ENCODE measurements at regions not wholly inside any gene's neighbourhood (a gene's known extent, or its start where the extent isn't known, plus 50 kb on each side); places are given as distances from the start of the nearest gene placed in this dataset.

DNA sequence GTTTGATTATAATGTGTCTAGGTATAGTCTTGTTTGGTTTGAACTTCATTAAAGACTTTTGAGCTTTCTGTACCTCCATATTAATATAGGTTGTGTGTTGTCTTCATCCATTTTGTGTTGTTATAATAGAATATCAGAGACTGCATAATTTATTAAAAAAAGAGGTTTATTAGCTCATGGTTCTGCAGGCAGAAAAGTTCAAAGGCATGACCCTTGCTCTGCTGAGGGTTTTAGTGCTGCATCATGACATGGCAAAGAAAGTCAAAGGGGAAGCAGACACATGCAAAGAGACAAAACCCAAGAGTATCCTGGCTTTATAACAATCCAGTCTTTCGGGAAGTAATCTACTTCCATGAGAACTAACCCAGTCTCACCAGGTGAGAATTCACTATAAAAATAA, 358.2 kb downstream of the EDEM1 start:
- Histone ChIP-seq H3K9me3 (replicated peaks; ENCODE audit: control insufficient read depth, insufficient read depth, low read length) (peaks cover under 1% of the 10 kb centered on the region), H3K79me2 (ENCODE audit: control insufficient read depth, insufficient read depth, low read length) (no peaks in the 10 kb centered on the region), H3K9ac (replicated peaks; ENCODE audit: extremely low read depth, insufficient read depth, low read length) (no peak overlapping the region), H3K27me3 (ENCODE audit: control insufficient read depth in 2 of 2, insufficient read depth in 2 of 2, low read length in 2 of 2) (no peaks in the 10 kb centered on the region), H3K4me1 (ENCODE audit: control insufficient read depth, extremely low read depth, insufficient read depth, low read length) (no peaks in the 10 kb centered on the region), H3K27ac (ENCODE audit: insufficient read depth, low read depth, low read length) (no peak overlapping the region), H4K20me1 (replicated peaks; ENCODE audit: control insufficient read depth, extremely low read depth, insufficient read depth, low read length) (no peaks in the 10 kb centered on the region), H3K9me1 (replicated peaks; ENCODE audit: control insufficient read depth, extremely low read depth, insufficient read depth, low read length) (no peaks in the 10 kb centered on the region), H3K4me2 (ENCODE audit: insufficient read depth, low read length) (no peak overlapping the region), H3K4me3 (replicated peaks in 1 of 3; ENCODE audit: insufficient read depth in 1 of 3, low read depth in 1 of 3, low read length in 3 of 3) (no peak overlapping the region), H2AFZ (ENCODE audit: low read depth, low read length) (no peak overlapping the region), H3K36me3 (ENCODE audit: control insufficient read depth in 2 of 2, extremely low read depth in 1 of 2, insufficient read depth in 2 of 2, low read length in 2 of 2) (no peaks in the 10 kb centered on the region)
- intact Hi-C loops (cut with micrococcal nuclease) = no loop called here
- ChIA-PET POLR2A (no interaction called here), CTCF (no interaction called here)
- BruUV-seq (replicated peaks) = no TSS peak
- TF ChIP-seq POLR2A (IDR thresholded peaks at IDR 0.05; ENCODE audit: low read depth, low read length) = no peak
- no peak for TF ChIP-seq FOS (IDR thresholded peaks at IDR 0.05; ENCODE audit: borderline replicate concordance, insufficient read depth, low read length)
- TF ChIP-seq, protein P1, sequence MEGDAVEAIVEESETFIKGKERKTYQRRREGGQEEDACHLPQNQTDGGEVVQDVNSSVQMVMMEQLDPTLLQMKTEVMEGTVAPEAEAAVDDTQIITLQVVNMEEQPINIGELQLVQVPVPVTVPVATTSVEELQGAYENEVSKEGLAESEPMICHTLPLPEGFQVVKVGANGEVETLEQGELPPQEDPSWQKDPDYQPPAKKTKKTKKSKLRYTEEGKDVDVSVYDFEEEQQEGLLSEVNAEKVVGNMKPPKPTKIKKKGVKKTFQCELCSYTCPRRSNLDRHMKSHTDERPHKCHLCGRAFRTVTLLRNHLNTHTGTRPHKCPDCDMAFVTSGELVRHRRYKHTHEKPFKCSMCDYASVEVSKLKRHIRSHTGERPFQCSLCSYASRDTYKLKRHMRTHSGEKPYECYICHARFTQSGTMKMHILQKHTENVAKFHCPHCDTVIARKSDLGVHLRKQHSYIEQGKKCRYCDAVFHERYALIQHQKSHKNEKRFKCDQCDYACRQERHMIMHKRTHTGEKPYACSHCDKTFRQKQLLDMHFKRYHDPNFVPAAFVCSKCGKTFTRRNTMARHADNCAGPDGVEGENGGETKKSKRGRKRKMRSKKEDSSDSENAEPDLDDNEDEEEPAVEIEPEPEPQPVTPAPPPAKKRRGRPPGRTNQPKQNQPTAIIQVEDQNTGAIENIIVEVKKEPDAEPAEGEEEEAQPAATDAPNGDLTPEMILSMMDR (IDR thresholded peaks at IDR 0.05; ENCODE audit: extremely low read depth in 1 of 2, insufficient read depth in 1 of 2, low read depth in 1 of 2, low read length in 2 of 2) = no peak
- no peak for TF ChIP-seq JUN (IDR thresholded peaks at IDR 0.05; ENCODE audit: borderline replicate concordance, insufficient read depth, insufficient read length, low read depth)
- TF ChIP-seq MYC (IDR thresholded peaks at IDR 0.05; ENCODE audit: low read depth, low read length) = no peak
- no peak for TF ChIP-seq POLR2AphosphoS5 (IDR thresholded peaks at IDR 0.05; ENCODE audit: insufficient read depth, low read depth, low read length)
- TF ChIP-seq EZH2 (IDR thresholded peaks at IDR 0.05; ENCODE audit: borderline replicate concordance, low read depth, low read length, severe bottlenecking) = no peak
- TF ChIP-seq GATA2 (IDR thresholded peaks at IDR 0.05; ENCODE audit: insufficient read depth, insufficient read length, low read depth, low read length) = no peak
- TF ChIP-seq, protein P2, sequence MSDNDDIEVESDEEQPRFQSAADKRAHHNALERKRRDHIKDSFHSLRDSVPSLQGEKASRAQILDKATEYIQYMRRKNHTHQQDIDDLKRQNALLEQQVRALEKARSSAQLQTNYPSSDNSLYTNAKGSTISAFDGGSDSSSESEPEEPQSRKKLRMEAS (IDR thresholded peaks at IDR 0.05; ENCODE audit: insufficient read depth, insufficient read length) = no peak
- dilution Hi-C loops (cut with MboI; ENCODE audit: extremely low pct_ligation_motif_present, low sequenced_read_pairs) = no loop called here
- FAIRE-seq = no peak
- DNase-seq (ENCODE audit: low read depth, low spot score) = no peak

Data from endothelial cell of umbilical vein (primary cell).